Eye (tissue), 1 donor: ENCODE measurements at regions not wholly inside any gene's neighbourhood (a gene's known extent, or its start where the extent isn't known, plus 50 kb on each side); places are given as distances from the start of the nearest gene placed in this dataset.
"Not testable (repeated sequence)": the region's sequence is repeated elsewhere in the genome, so short reads cannot be mapped to it uniquely, and the experiment has no call there.

Experiments
- DNase-seq: peaks from one replicate; pipeline ENCODE4 v3.0.0-alpha.2; 2015

- DNase-seq, result no peak
These were observed 681.1 kb upstream of the CADM2 start for GRCh38 chr3:84277562-84278224.

GRCh38 chr3:84292128-84292527 is 666.7 kb upstream of the CADM2 start:
- no peak for DNase-seq

GRCh38 chr3:84299329-84299728 is 659.5 kb upstream of the CADM2 start:
- no peak for DNase-seq

- no peak for DNase-seq
These were observed 654.6 kb upstream of the CADM2 start for GRCh38 chr3:84304214-84304613.

- no peak for DNase-seq
These were observed 651.5 kb upstream of the CADM2 start for GRCh38 chr3:84307339-84307738.

GRCh38 chr3:84308379-84308778 is 650.4 kb upstream of the CADM2 start:
- no peak for DNase-seq

- DNase-seq, result no peak
These were observed 640.4 kb upstream of the CADM2 start for GRCh38 chr3:84318273-84318809.

- not testable (repeated sequence) for DNase-seq
These were observed 593.1 kb upstream of the CADM2 start for GRCh38 chr3:84365563-84366278.
